Prostate gland (tissue), 2 donors: ENCODE measurements at regions not wholly inside any gene's neighbourhood (a gene's known extent, or its start where the extent isn't known, plus 50 kb on each side); places are given as distances from the start of the nearest gene placed in this dataset.

Experiments
- DNase-seq: peaks from one replicate; pipeline ENCODE4 v3.0.0-alpha.2; 2019; ENCODE audit warnings: low spot score
- H3K27ac ChIP-seq, 2 donors: fragments of 200-600 bp; sonication (generic); 2 replicates each; pipeline ENCODE4 v1.5.1; 2017 to 2019
- H3K27me3 ChIP-seq: fragments of 200-600 bp; sonication (generic); replicated peaks from 2 replicates; pipeline ENCODE4 v1.5.1; 2019; ENCODE audit not compliant: insufficient read depth
- H3K36me3 ChIP-seq, 2 donors: fragments of 200-600 bp; sonication (generic); 1 replicate in 1 of 2; 2 replicates in 1 of 2; pipeline versions ENCODE4 v1.5.1 to v1.8.1; 2017 to 2019
- H3K4me1 ChIP-seq: fragments of 200-600 bp; sonication (generic); replicated peaks from 2 replicates; pipeline ENCODE4 v1.5.1; 2019
- H3K4me3 ChIP-seq, 2 donors: fragments of 200-600 bp; sonication (generic); 2 replicates each; pipeline ENCODE4 v1.5.1; 2017 to 2019
- H3K9me3 ChIP-seq: fragments of 200-600 bp; sonication (generic); 2 replicates; pipeline ENCODE4 v1.5.1; 2017
- POLR2A ChIP-seq: fragments of 450-650 bp; IDR thresholded peaks from one replicate; pipeline ENCODE4 v1.6.1; 2016; ENCODE audit warnings: antibody characterized with exemption, mild to moderate bottlenecking
- POLR2AphosphoS5 ChIP-seq: sonication (generic); formaldehyde crosslinking; IDR thresholded peaks from one replicate; pipeline ENCODE4 v1.6.1; 2017; ENCODE audit warnings: antibody characterized with exemption
- WGBS: methylation state at CpG from one replicate; pipeline ENCODE4 v1.1.5; 2018; 5-methylcytosine and 5-hydroxymethylcytosine counted together
- intact Hi-C: fragments of 100-400 bp; cut with DNase I; formaldehyde crosslinking; loops from one replicate; pipeline ENCODE4 v1.14.2; 2022
- TF ChIP-seq, protein P1 (sequence below), 4 experiments: fragments of 200-600 bp in 2 of 4; fragments of 450-650 bp in 2 of 4; sonication (generic) in 2 of 4; IDR thresholded peaks; 1 replicate in 3 of 4; 2 replicates in 1 of 4; pipeline ENCODE4 v1.5.1; 2016 to 2019; ENCODE audit warnings: antibody characterized with exemption in 4 of 4, mild to moderate bottlenecking in 2 of 4, moderate library complexity in 2 of 4

DNA sequence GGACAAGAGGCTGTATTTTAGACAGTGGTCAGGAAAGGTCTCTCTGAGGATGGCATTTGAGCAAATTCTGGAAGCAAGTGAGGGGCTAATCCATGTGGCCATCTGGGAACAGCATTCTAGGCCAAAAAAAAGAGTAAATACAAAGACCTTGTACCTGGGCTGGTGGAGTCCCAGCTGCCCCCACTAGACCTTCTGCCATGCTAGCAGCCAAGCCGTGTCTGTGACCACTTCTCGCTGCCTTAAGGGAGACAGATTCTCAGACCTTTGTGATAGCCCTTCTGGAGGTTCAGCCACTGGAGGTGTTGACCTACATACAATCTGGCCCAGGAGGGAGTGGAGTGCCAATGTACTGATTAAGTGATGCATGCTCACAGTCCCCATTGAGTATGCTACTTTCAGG lies 506.2 kb downstream of the MID1IP1 start:
- no peaks in the 10 kb centered on the region for H3K4me1 ChIP-seq

DNA sequence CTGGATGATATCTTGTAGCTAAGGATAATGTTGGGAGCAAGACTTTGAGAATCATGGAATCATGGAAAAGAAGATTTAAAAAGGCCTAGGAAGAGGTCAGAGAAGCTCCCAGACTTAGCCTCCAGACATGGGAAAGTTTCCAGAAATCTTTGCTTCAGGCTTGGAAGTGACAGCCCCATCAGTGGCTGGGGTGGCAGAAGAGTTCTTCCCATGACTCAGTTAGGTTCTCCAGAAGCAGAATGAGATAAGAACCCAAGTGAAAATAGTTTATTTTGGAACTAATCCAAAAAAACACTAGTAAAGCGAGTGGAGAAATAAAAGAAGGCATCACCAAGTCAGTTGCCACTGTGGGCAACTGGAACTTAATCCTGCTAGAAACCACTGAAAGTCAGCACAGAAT lies 506.9 kb downstream of the MID1IP1 start:
- H3K27ac ChIP-seq, result no peak overlapping the region
- 46% methylated on average over 1 of the region's 1 CpG for WGBS
- no peak overlapping the region for H3K4me3 ChIP-seq
- no peaks in the 10 kb centered on the region for H3K4me1 ChIP-seq
- TF ChIP-seq POLR2AphosphoS5 (no peak), POLR2A (no peak)
- TF ChIP-seq, protein P1, sequence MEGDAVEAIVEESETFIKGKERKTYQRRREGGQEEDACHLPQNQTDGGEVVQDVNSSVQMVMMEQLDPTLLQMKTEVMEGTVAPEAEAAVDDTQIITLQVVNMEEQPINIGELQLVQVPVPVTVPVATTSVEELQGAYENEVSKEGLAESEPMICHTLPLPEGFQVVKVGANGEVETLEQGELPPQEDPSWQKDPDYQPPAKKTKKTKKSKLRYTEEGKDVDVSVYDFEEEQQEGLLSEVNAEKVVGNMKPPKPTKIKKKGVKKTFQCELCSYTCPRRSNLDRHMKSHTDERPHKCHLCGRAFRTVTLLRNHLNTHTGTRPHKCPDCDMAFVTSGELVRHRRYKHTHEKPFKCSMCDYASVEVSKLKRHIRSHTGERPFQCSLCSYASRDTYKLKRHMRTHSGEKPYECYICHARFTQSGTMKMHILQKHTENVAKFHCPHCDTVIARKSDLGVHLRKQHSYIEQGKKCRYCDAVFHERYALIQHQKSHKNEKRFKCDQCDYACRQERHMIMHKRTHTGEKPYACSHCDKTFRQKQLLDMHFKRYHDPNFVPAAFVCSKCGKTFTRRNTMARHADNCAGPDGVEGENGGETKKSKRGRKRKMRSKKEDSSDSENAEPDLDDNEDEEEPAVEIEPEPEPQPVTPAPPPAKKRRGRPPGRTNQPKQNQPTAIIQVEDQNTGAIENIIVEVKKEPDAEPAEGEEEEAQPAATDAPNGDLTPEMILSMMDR (IDR thresholded peaks at IDR 0.05), result no peak
- no peak for DNase-seq
- H3K9me3 ChIP-seq, result no peaks in the 10 kb centered on the region
- H3K36me3 ChIP-seq, result no peaks in the 10 kb centered on the region
- no peaks in the 10 kb centered on the region for H3K27me3 ChIP-seq
- intact Hi-C loops, result no loop called here

More for the DNA sequence above, 506.2 kb downstream of the MID1IP1 start:
- Histone ChIP-seq H3K4me3 (no peak overlapping the region), H3K36me3 (no peaks in the 10 kb centered on the region), H3K9me3 (no peaks in the 10 kb centered on the region), H3K27ac (no peak overlapping the region), H3K27me3 (no peaks in the 10 kb centered on the region)
- intact Hi-C loops, result no loop called here
- DNase-seq, result no peak
- 93% methylated on average over 2 of the region's 2 CpGs for WGBS
- TF ChIP-seq POLR2AphosphoS5 (no peak), POLR2A (no peak)
- TF ChIP-seq, protein P1 (IDR thresholded peaks at IDR 0.05), result no peak

DNA sequence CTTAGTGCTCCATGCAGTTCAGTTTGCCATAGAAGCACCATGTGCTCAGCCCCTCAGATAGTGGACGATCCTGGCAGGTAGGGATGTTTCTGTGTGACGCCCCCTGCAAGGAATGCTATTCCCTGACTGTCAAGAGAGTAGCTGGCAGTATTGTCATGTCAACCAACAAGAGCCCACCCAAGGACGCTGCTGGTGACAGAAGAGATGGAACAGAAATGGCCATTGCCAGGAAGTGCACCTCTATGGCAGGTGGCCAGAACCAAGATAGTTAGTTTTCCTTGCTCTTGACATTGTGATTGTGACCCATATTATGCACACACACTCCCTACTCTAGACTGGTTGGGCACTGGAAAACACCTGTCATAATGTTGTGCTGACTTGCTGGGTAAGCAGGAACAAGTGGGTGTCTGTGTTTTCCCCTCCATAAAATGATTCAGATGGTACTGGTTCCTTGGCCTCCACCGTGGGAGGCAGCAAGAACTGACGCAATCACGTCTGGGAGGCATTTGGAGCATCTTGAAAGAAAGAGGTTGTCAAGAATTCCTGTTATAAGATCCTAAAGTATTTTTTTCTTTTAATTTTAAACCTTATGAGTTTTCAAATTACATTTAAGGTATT lies 507.9 kb downstream of the MID1IP1 start:
- H3K36me3 ChIP-seq, result no peaks in the 10 kb centered on the region
- TF ChIP-seq, protein P1 (IDR thresholded peaks at IDR 0.05), result no peak
- no peak for TF ChIP-seq POLR2A
- TF ChIP-seq POLR2AphosphoS5, result no peak
- intact Hi-C loops, result no loop called here
- no peak overlapping the region for H3K27ac ChIP-seq
- WGBS, result 43% methylated on average over 6 of the region's 6 CpGs
- H3K9me3 ChIP-seq, result no peaks in the 10 kb centered on the region
- no peak for DNase-seq
- H3K4me3 ChIP-seq, result no peak overlapping the region
- H3K27me3 ChIP-seq, result no peaks in the 10 kb centered on the region
- H3K4me1 ChIP-seq, result no peaks in the 10 kb centered on the region

DNA sequence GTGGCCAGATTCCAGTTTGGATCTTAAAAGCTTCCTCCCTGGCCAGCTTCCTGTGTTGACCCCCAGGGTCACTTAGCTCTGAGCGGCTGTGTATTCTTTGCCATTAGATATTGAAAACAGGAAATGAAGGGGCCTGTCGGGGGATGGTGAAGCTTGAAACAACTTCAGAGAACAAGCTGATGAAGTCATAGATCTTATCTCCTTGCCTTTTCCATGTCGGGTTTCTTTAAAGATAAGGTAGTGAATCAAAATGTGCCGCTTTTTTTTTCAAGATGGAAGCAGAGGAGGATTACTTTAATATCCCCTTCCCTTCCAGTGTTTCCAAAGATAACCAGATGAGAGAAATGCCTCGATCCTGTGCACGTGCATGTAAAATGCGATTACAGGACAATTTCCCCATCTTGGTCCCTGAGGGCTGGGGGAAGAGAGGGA lies 508.5 kb downstream of the MID1IP1 start:
- no peaks in the 10 kb centered on the region for H3K4me1 ChIP-seq
- DNase-seq, result no peak
- H3K4me3 ChIP-seq, result no peak overlapping the region
- no peaks in the 10 kb centered on the region for H3K9me3 ChIP-seq
- no peaks in the 10 kb centered on the region for H3K27me3 ChIP-seq
- no peaks in the 10 kb centered on the region for H3K36me3 ChIP-seq
- WGBS, result 11% methylated on average over 7 of the region's 7 CpGs
- intact Hi-C loops, result no loop called here
- no peak for TF ChIP-seq POLR2A
- no peak for TF ChIP-seq POLR2AphosphoS5
- TF ChIP-seq, protein P1 (IDR thresholded peaks at IDR 0.05), result no peak
- H3K27ac ChIP-seq, result no peak overlapping the region

DNA sequence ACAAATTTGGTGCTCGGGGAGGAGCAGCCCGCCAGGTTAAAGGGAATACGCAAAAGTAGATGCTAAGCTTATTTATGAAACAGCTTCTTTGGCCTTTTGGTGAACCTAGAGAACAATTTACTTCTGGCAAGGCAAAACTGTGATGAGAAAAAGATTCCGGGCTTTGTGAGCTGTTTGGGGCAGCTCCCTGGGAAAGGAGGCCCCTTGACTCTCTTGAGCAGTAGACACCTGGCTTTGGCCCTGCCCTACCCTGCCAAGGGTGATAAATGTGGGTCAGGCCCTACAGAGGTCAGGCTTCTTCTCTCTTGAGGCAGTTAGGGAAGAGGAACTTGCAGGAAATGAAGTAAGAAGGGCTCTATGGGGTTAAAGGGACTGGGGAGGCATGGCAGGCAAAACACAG lies 509.6 kb downstream of the MID1IP1 start:
- no peak for DNase-seq
- WGBS, result 68% methylated on average over 4 of the region's 4 CpGs

More for the DNA sequence above, 509.6 kb downstream of the MID1IP1 start:
- Histone ChIP-seq H3K4me3 (no peak overlapping the region), H3K27ac (no peak overlapping the region), H3K36me3 (no peaks in the 10 kb centered on the region), H3K27me3 (no peaks in the 10 kb centered on the region), H3K9me3 (no peaks in the 10 kb centered on the region), H3K4me1 (no peaks in the 10 kb centered on the region)
- intact Hi-C loops, result no loop called here
- TF ChIP-seq, protein P1 (IDR thresholded peaks at IDR 0.05), result no peak
- TF ChIP-seq POLR2AphosphoS5 (no peak), POLR2A (no peak)
